Gastroesophageal sphincter (tissue), 3 donors: ENCODE measurements at regions not wholly inside any gene's neighbourhood (a gene's known extent, or its start where the extent isn't known, plus 50 kb on each side); places are given as distances from the start of the nearest gene placed in this dataset.

Experiments used
- POLR2A ChIP-seq, 2 donors: fragments of 450-650 bp; IDR thresholded peaks; one replicate each; pipeline ENCODE4 v1.6.1; 2017; ENCODE audit warnings: antibody characterized with exemption in 2 of 2, mild to moderate bottlenecking in 2 of 2, moderate library complexity in 1 of 2
- TF ChIP-seq, protein P1 (sequence below), 4 experiments: fragments of 200-600 bp in 2 of 4; fragments of 450-650 bp in 2 of 4; sonication (generic) in 1 of 4; IDR thresholded peaks; one replicate each; pipeline ENCODE4 v1.5.1; 2017 to 2019; ENCODE audit warnings: antibody characterized with exemption in 4 of 4, mild to moderate bottlenecking in 2 of 4, moderate library complexity in 2 of 4

DNA sequence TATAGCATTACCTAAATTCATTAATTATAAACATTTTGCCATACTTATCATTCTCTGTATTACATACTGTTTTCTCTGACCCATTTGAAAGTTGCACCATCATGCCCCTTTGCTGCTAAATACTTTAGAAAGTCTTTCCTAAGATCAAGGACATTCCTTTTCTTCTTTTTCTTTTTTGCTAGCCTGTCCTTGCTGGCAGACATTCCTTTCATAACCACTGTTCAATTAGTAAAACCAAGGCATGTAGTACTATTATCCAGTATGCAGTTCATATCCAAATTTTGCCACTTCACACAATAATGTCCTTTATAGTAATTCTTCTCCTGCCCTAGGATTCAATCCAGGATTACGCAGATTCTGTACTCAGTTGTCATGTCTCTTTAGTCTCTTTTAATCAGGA is 321.0 kb upstream of the C2CD4B start:
- TF ChIP-seq POLR2A (IDR thresholded peaks at IDR 0.05) = no peak
- TF ChIP-seq, protein P1, sequence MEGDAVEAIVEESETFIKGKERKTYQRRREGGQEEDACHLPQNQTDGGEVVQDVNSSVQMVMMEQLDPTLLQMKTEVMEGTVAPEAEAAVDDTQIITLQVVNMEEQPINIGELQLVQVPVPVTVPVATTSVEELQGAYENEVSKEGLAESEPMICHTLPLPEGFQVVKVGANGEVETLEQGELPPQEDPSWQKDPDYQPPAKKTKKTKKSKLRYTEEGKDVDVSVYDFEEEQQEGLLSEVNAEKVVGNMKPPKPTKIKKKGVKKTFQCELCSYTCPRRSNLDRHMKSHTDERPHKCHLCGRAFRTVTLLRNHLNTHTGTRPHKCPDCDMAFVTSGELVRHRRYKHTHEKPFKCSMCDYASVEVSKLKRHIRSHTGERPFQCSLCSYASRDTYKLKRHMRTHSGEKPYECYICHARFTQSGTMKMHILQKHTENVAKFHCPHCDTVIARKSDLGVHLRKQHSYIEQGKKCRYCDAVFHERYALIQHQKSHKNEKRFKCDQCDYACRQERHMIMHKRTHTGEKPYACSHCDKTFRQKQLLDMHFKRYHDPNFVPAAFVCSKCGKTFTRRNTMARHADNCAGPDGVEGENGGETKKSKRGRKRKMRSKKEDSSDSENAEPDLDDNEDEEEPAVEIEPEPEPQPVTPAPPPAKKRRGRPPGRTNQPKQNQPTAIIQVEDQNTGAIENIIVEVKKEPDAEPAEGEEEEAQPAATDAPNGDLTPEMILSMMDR (IDR thresholded peaks at IDR 0.05) = no peak
